ENCODE measurements at regions not wholly inside any gene's neighbourhood (a gene's known extent, or its start where the extent isn't known, plus 50 kb on each side); places are given as distances from the start of the nearest gene placed in this dataset.

GRCh38 chr9:13410566-13411031 is 131.1 kb upstream of the MPDZ start:
- Histone ChIP-seq H3K4me1 (ENCODE audit: control insufficient read depth, insufficient read depth, low read depth, low read length) (no peaks in the 10 kb centered on the region), H2AK5ac (ENCODE audit: low read length, severe bottlenecking) (no peak overlapping the region), H3K9me3 (ENCODE audit: control insufficient read depth, low read length) (no peaks in the 10 kb centered on the region), H3K27me3 (ENCODE audit: control insufficient read depth in 1 of 2, insufficient read depth in 1 of 2, low read length in 2 of 2) (peaks cover 0 to 3% of the 10 kb centered on the region in 2 experiments), H2BK15ac (ENCODE audit: low read depth, poor library complexity, severe bottlenecking) (no peak overlapping the region), H2BK12ac (ENCODE audit: low read length in 2 of 2) (no peak overlapping the region), H3K14ac (ENCODE audit: low read length in 2 of 2) (no peak overlapping the region), H3K79me1 (replicated peaks; ENCODE audit: low read length, poor library complexity, severe bottlenecking) (no peaks in the 10 kb centered on the region), H4K91ac (ENCODE audit: low read length) (no peak overlapping the region), H3K27ac (ENCODE audit: low read length, poor library complexity, severe bottlenecking) (no peak overlapping the region), H2BK5ac (ENCODE audit: low read depth, low read length, poor library complexity, severe bottlenecking) (no peak overlapping the region), H3K4ac (ENCODE audit: low read depth in 1 of 2, low read length in 2 of 2) (no peak overlapping the region), H2BK120ac (ENCODE audit: low read depth, low read length) (no peak overlapping the region), H3K18ac (ENCODE audit: low read depth in 1 of 2, low read length in 2 of 2) (no peak overlapping the region), H3K23ac (ENCODE audit: low read length in 2 of 2) (no peak overlapping the region), H3K36me3 (ENCODE audit: control insufficient read depth in 1 of 2, insufficient read depth in 2 of 2, low read depth in 1 of 2, low read length in 2 of 2) (no peaks in the 10 kb centered on the region), H3K4me2 (ENCODE audit: low read length, poor library complexity, severe bottlenecking) (no peak overlapping the region), H4K8ac (ENCODE audit: low read length) (no peak overlapping the region), H3K4me3 (ENCODE audit: insufficient read depth in 1 of 2, low read depth in 1 of 2, low read length in 2 of 2) (no peak overlapping the region), H2AFZ (ENCODE audit: low read depth, low read length) (no peak overlapping the region), H3K9ac (ENCODE audit: low read length) (no peak overlapping the region)
- no peak for DNase-seq
- 63% methylated on average over 2 of the region's 2 CpGs for WGBS

DNA sequence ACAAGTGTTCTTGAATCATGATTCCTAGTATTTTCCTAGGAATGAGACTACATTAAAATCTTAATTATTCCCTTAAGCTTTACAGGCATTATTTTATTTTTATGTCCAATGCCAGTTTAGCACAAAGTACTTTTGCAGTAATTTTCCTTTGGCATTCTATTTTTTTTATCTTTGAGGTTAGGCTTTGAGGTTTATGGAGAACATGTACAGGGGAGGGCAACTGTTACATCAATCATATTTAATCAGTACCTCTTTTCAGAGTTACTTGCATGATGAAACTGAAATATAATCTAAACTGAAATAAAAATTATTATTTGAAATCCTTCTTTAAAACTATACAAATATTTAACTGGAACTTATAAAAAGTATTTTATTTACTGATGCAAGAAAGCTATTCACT is 118.2 kb upstream of the MPDZ start:
- H2BK15ac ChIP-seq (ENCODE audit: low read depth, poor library complexity, severe bottlenecking): no peak overlapping the region
- no peak overlapping the region for H3K23ac ChIP-seq (ENCODE audit: low read length in 2 of 2)
- H3K14ac ChIP-seq (ENCODE audit: low read length in 2 of 2): no peak overlapping the region
- no peak overlapping the region for H2AFZ ChIP-seq (ENCODE audit: low read depth, low read length)
- H3K4me3 ChIP-seq (ENCODE audit: insufficient read depth in 1 of 2, low read depth in 1 of 2, low read length in 2 of 2): no peak overlapping the region
- H3K9me3 ChIP-seq (ENCODE audit: control insufficient read depth, low read length): no peaks in the 10 kb centered on the region
- no peak overlapping the region for H4K8ac ChIP-seq (ENCODE audit: low read length)
- no peak overlapping the region for H3K4ac ChIP-seq (ENCODE audit: low read depth in 1 of 2, low read length in 2 of 2)
- H4K91ac ChIP-seq (ENCODE audit: low read length): no peak overlapping the region
- no peak overlapping the region for H3K18ac ChIP-seq (ENCODE audit: low read depth in 1 of 2, low read length in 2 of 2)
- H3K9ac ChIP-seq (ENCODE audit: low read length): no peak overlapping the region
- H2BK12ac ChIP-seq (ENCODE audit: low read length in 2 of 2): no peak overlapping the region
- H2BK5ac ChIP-seq (ENCODE audit: low read depth, low read length, poor library complexity, severe bottlenecking): no peak overlapping the region
- no peaks in the 10 kb centered on the region for H3K27me3 ChIP-seq (ENCODE audit: control insufficient read depth in 1 of 2, insufficient read depth in 1 of 2, low read length in 2 of 2)
- H2BK120ac ChIP-seq (ENCODE audit: low read depth, low read length): no peak overlapping the region
- H3K36me3 ChIP-seq (ENCODE audit: control insufficient read depth in 1 of 2, insufficient read depth in 2 of 2, low read depth in 1 of 2, low read length in 2 of 2): no peaks in the 10 kb centered on the region
- H3K27ac ChIP-seq (ENCODE audit: low read length, poor library complexity, severe bottlenecking): no peak overlapping the region
- DNase-seq: no peak
- H3K4me2 ChIP-seq (ENCODE audit: low read length, poor library complexity, severe bottlenecking): no peak overlapping the region
- no peak overlapping the region for H2AK5ac ChIP-seq (ENCODE audit: low read length, severe bottlenecking)
- no peaks in the 10 kb centered on the region for H3K79me1 ChIP-seq (replicated peaks; ENCODE audit: low read length, poor library complexity, severe bottlenecking)
- no peaks in the 10 kb centered on the region for H3K4me1 ChIP-seq (ENCODE audit: control insufficient read depth, insufficient read depth, low read depth, low read length)

GRCh38 chr9:13397220-13397619 is 117.7 kb upstream of the MPDZ start:
- Histone ChIP-seq H3K23ac (ENCODE audit: low read length in 2 of 2) (no peak overlapping the region), H2AK5ac (ENCODE audit: low read length, severe bottlenecking) (no peak overlapping the region), H2BK120ac (ENCODE audit: low read depth, low read length) (no peak overlapping the region), H3K4me1 (ENCODE audit: control insufficient read depth, insufficient read depth, low read depth, low read length) (no peaks in the 10 kb centered on the region), H3K79me1 (replicated peaks; ENCODE audit: low read length, poor library complexity, severe bottlenecking) (no peaks in the 10 kb centered on the region), H3K9me3 (ENCODE audit: control insufficient read depth, low read length) (no peaks in the 10 kb centered on the region), H4K8ac (ENCODE audit: low read length) (no peak overlapping the region), H4K91ac (ENCODE audit: low read length) (no peak overlapping the region), H2BK5ac (ENCODE audit: low read depth, low read length, poor library complexity, severe bottlenecking) (no peak overlapping the region), H3K18ac (ENCODE audit: low read depth in 1 of 2, low read length in 2 of 2) (no peak overlapping the region), H3K9ac (ENCODE audit: low read length) (no peak overlapping the region), H2BK15ac (ENCODE audit: low read depth, poor library complexity, severe bottlenecking) (no peak overlapping the region), H2AFZ (ENCODE audit: low read depth, low read length) (no peak overlapping the region), H3K27me3 (ENCODE audit: control insufficient read depth in 1 of 2, insufficient read depth in 1 of 2, low read length in 2 of 2) (no peaks in the 10 kb centered on the region), H3K4me2 (ENCODE audit: low read length, poor library complexity, severe bottlenecking) (no peak overlapping the region), H3K4me3 (ENCODE audit: insufficient read depth in 1 of 2, low read depth in 1 of 2, low read length in 2 of 2) (no peak overlapping the region), H3K36me3 (ENCODE audit: control insufficient read depth in 1 of 2, insufficient read depth in 2 of 2, low read depth in 1 of 2, low read length in 2 of 2) (no peaks in the 10 kb centered on the region), H3K14ac (ENCODE audit: low read length in 2 of 2) (no peak overlapping the region), H2BK12ac (ENCODE audit: low read length in 2 of 2) (no peak overlapping the region), H3K27ac (ENCODE audit: low read length, poor library complexity, severe bottlenecking) (no peak overlapping the region), H3K4ac (ENCODE audit: low read depth in 1 of 2, low read length in 2 of 2) (no peak overlapping the region)
- DNase-seq: no peak
- WGBS: no CpG with 5 or more reads among the region's 4 CpGs

DNA sequence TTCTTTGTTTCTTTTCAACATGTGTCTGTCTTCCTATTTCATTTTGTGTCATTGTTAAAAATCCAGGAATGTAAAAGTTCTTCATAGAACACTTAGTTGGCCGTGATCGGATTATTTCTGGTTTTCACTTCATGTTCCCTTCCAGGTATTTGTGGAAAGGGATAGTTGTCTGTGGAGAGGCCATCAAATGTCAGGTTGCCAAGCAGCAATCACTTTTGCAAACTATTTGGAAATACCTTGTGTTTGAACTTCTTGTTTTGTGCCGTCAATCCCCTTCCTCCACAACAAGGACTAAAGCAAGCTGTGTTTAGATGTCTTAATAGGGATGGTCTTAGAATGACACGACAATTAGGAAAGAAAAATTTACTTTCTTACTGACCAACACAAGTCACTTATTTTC is 116.9 kb upstream of the MPDZ start:
- H3K9ac ChIP-seq (ENCODE audit: low read length): no peak overlapping the region
- H3K27ac ChIP-seq (ENCODE audit: low read length, poor library complexity, severe bottlenecking): no peak overlapping the region
- H3K36me3 ChIP-seq (ENCODE audit: control insufficient read depth in 1 of 2, insufficient read depth in 2 of 2, low read depth in 1 of 2, low read length in 2 of 2): no peaks in the 10 kb centered on the region
- H4K91ac ChIP-seq (ENCODE audit: low read length): no peak overlapping the region
- no peak overlapping the region for H3K14ac ChIP-seq (ENCODE audit: low read length in 2 of 2)
- no peak overlapping the region for H2BK5ac ChIP-seq (ENCODE audit: low read depth, low read length, poor library complexity, severe bottlenecking)
- H2BK15ac ChIP-seq (ENCODE audit: low read depth, poor library complexity, severe bottlenecking): no peak overlapping the region
- no peak for DNase-seq
- H2AK5ac ChIP-seq (ENCODE audit: low read length, severe bottlenecking): no peak overlapping the region
- H3K4me3 ChIP-seq (ENCODE audit: insufficient read depth in 1 of 2, low read depth in 1 of 2, low read length in 2 of 2): no peak overlapping the region
- H3K23ac ChIP-seq (ENCODE audit: low read length in 2 of 2): no peak overlapping the region
- H3K18ac ChIP-seq (ENCODE audit: low read depth in 1 of 2, low read length in 2 of 2): no peak overlapping the region
- H2BK12ac ChIP-seq (ENCODE audit: low read length in 2 of 2): no peak overlapping the region
- H2BK120ac ChIP-seq (ENCODE audit: low read depth, low read length): no peak overlapping the region
- H3K4me1 ChIP-seq (ENCODE audit: control insufficient read depth, insufficient read depth, low read depth, low read length): no peaks in the 10 kb centered on the region
- no peak overlapping the region for H2AFZ ChIP-seq (ENCODE audit: low read depth, low read length)
- no peak overlapping the region for H4K8ac ChIP-seq (ENCODE audit: low read length)
- WGBS: 96% methylated on average over 2 of the region's 4 CpGs
- peaks cover 4% of the 10 kb centered on the region for H3K9me3 ChIP-seq (ENCODE audit: control insufficient read depth, low read length)
- H3K79me1 ChIP-seq (replicated peaks; ENCODE audit: low read length, poor library complexity, severe bottlenecking): no peaks in the 10 kb centered on the region
- H3K4me2 ChIP-seq (ENCODE audit: low read length, poor library complexity, severe bottlenecking): no peak overlapping the region
- no peak overlapping the region for H3K4ac ChIP-seq (ENCODE audit: low read depth in 1 of 2, low read length in 2 of 2)
- no peaks in the 10 kb centered on the region for H3K27me3 ChIP-seq (ENCODE audit: control insufficient read depth in 1 of 2, insufficient read depth in 1 of 2, low read length in 2 of 2)
